H1 (cell line): ENCODE measurements at regions not wholly inside any gene's neighbourhood (a gene's known extent, or its start where the extent isn't known, plus 50 kb on each side); places are given as distances from the start of the nearest gene placed in this dataset.

Experiments
- CEBPB ChIP-seq: IDR thresholded peaks from 2 replicates; pipeline ENCODE4 v1.6.1; 2012; ENCODE audit warnings: low read depth, low read length
- CHD2 ChIP-seq: IDR thresholded peaks from 2 replicates; pipeline ENCODE4 v1.6.1; 2012; ENCODE audit warnings: low read length, improper control_type of control experiment
- HDAC6 ChIP-seq: IDR thresholded peaks from one replicate; pipeline ENCODE4 v1.7.1; 2012; ENCODE audit warnings: low read depth, mild to moderate bottlenecking, inconsistent platforms, low read length, moderate library complexity
- JUND ChIP-seq: IDR thresholded peaks from 2 replicates; pipeline ENCODE4 v1.6.1; 2011; ENCODE audit warnings: mild to moderate bottlenecking, improper control_type of control experiment, low read length
- KDM4A ChIP-seq: IDR thresholded peaks from one replicate; pipeline ENCODE4 v1.7.1; 2012; ENCODE audit warnings: low read depth, mild to moderate bottlenecking, moderate library complexity, low read length, inconsistent platforms; ENCODE audit not compliant: severe bottlenecking
- NANOG ChIP-seq: IDR thresholded peaks from 2 replicates; pipeline ENCODE4 v1.6.1; 2011; ENCODE audit warnings: low read length, low read depth, mild to moderate bottlenecking, inconsistent platforms; ENCODE audit not compliant: insufficient read depth, poor library complexity, severe bottlenecking
- SP2 ChIP-seq: IDR thresholded peaks from 2 replicates; pipeline ENCODE4 v1.6.1; 2012; ENCODE audit warnings: mild to moderate bottlenecking, low read length, inconsistent platforms

DNA sequence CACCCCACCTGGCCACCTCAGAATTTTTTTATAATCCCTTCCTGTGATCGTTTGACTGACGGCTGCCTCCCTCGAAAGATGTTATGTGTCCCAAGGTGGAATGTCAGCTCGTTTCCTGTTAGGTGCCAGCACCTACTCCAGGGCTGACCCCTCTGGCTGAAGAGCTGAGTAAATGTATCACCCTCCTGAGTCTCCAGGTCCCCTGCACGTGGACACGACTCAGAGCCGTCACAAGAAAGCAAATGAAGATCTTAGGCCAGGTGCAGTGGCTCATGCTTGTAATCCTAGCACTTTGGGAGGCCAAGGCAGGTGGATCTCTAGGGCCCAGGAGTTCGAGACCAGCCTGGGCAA lies 273.2 kb downstream of the C16orf95 start (continued):
- TF ChIP-seq SP2, result no peak
- no peak for TF ChIP-seq NANOG
- TF ChIP-seq CEBPB, result no peak
- no peak for TF ChIP-seq CHD2
- TF ChIP-seq JUND, result no peak
- TF ChIP-seq KDM4A, result no peak
- no peak for TF ChIP-seq HDAC6
